ENCODE measurements at regions not wholly inside any gene's neighbourhood (a gene's known extent, or its start where the extent isn't known, plus 50 kb on each side); places are given as distances from the start of the nearest gene placed in this dataset.

DNA sequence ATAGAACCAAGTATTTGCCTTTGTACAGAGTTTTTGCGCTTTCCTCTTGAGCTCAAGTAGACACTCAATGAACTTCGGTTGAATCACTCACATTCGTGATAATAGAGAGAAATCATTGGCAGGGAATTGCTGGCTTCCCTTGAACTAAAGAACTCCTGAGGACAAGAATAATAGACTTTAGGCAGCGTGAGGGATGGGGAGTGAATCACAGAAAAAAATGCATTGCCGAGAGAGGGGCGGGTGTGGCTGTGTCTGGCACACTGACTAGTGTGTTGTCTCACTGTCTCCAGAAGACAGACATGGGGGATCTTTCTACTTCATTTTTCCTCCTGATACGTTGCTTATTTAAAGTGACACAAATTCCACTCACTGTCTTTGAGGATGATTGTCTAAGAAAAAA, 805.2 kb downstream of the BCL11B start:
- dilution Hi-C loops (cut with MboI; ENCODE audit: extremely low pct_ligation_motif_present, low sequenced_read_pairs) = no loop called here
- no peak overlapping the region for H3K9ac ChIP-seq (replicated peaks; ENCODE audit: extremely low read depth, insufficient read depth, low read length)
- FAIRE-seq (no peak), DNase-seq (ENCODE audit: low read depth, low spot score) (no peak)
- no peak overlapping the region for H3K27ac ChIP-seq (ENCODE audit: insufficient read depth, low read depth, low read length)
- TF ChIP-seq MYC (IDR thresholded peaks at IDR 0.05; ENCODE audit: low read depth, low read length) = no peak
- no peak for TF ChIP-seq POLR2AphosphoS5 (IDR thresholded peaks at IDR 0.05; ENCODE audit: insufficient read depth, low read depth, low read length)
- no peak for TF ChIP-seq MAX (IDR thresholded peaks at IDR 0.05; ENCODE audit: insufficient read depth, insufficient read length)
- TF ChIP-seq CTCF (IDR thresholded peaks at IDR 0.05; ENCODE audit: extremely low read depth in 1 of 2, insufficient read depth in 1 of 2, low read depth in 1 of 2, low read length in 2 of 2) = no peak
- no peak for TF ChIP-seq GATA2 (IDR thresholded peaks at IDR 0.05; ENCODE audit: insufficient read depth, insufficient read length, low read depth, low read length)
- no peak for TF ChIP-seq POLR2A (IDR thresholded peaks at IDR 0.05; ENCODE audit: low read depth, low read length)
- no peak for TF ChIP-seq JUN (IDR thresholded peaks at IDR 0.05; ENCODE audit: borderline replicate concordance, insufficient read depth, insufficient read length, low read depth)
- TF ChIP-seq FOS (IDR thresholded peaks at IDR 0.05; ENCODE audit: borderline replicate concordance, insufficient read depth, low read length) = no peak
- no peak for TF ChIP-seq EZH2 (IDR thresholded peaks at IDR 0.05; ENCODE audit: borderline replicate concordance, low read depth, low read length, severe bottlenecking)
- ChIA-PET CTCF (no interaction called here), POLR2A (no interaction called here)
- H3K9me3 ChIP-seq (replicated peaks; ENCODE audit: control insufficient read depth, insufficient read depth, low read length) = peaks cover 13% of the 10 kb centered on the region
- intact Hi-C loops (cut with micrococcal nuclease) = no loop called here
- H3K4me1 ChIP-seq (ENCODE audit: control insufficient read depth, extremely low read depth, insufficient read depth, low read length) = no peaks in the 10 kb centered on the region
- H3K79me2 ChIP-seq (ENCODE audit: control insufficient read depth, insufficient read depth, low read length) = no peaks in the 10 kb centered on the region
- BruUV-seq (replicated peaks) = no TSS peak
- no peak overlapping the region for H3K4me3 ChIP-seq (replicated peaks in 1 of 3; ENCODE audit: insufficient read depth in 1 of 3, low read depth in 1 of 3, low read length in 3 of 3)
- no peaks in the 10 kb centered on the region for H3K36me3 ChIP-seq (ENCODE audit: control insufficient read depth in 2 of 2, extremely low read depth in 1 of 2, insufficient read depth in 2 of 2, low read length in 2 of 2)
- no peak overlapping the region for H3K4me2 ChIP-seq (ENCODE audit: insufficient read depth, low read length)
- no peak overlapping the region for H2AFZ ChIP-seq (ENCODE audit: low read depth, low read length)
- no peaks in the 10 kb centered on the region for H4K20me1 ChIP-seq (replicated peaks; ENCODE audit: control insufficient read depth, extremely low read depth, insufficient read depth, low read length)
- no peaks in the 10 kb centered on the region for H3K27me3 ChIP-seq (ENCODE audit: control insufficient read depth in 2 of 2, insufficient read depth in 2 of 2, low read length in 2 of 2)
- no peaks in the 10 kb centered on the region for H3K9me1 ChIP-seq (replicated peaks; ENCODE audit: control insufficient read depth, extremely low read depth, insufficient read depth, low read length)
